ENCODE measurements at regions not wholly inside any gene's neighbourhood (a gene's known extent, or its start where the extent isn't known, plus 50 kb on each side); places are given as distances from the start of the nearest gene placed in this dataset.
"Not testable (repeated sequence)": the region's sequence is repeated elsewhere in the genome, so short reads cannot be mapped to it uniquely, and the experiment has no call there.

GRCh38 chr10:61040399-61041016, 96.5 kb upstream of the RHOBTB1 start:
- Histone ChIP-seq H3K27ac (ENCODE audit: low read depth, low read length, poor library complexity, severe bottlenecking) (no peak overlapping the region), H3K79me2 (ENCODE audit: insufficient read depth, low read depth, low read length) (no peaks in the 10 kb centered on the region), H3K36me3 (ENCODE audit: insufficient read depth, low read length) (no peaks in the 10 kb centered on the region), H3K9me3 (ENCODE audit: low read length) (no peaks in the 10 kb centered on the region), H3K9me2 (ENCODE audit: insufficient read depth, low read length) (no peaks in the 10 kb centered on the region), H2AFZ (ENCODE audit: low read length) (no peak overlapping the region), H3K4me2 (ENCODE audit: low read length) (no peak overlapping the region), H3K4me1 (ENCODE audit: insufficient read depth, low read length, poor library complexity, severe bottlenecking) (no peaks in the 10 kb centered on the region), H3K4me3 (ENCODE audit: low read depth, low read length, poor library complexity, severe bottlenecking) (no peak overlapping the region), H4K20me1 (ENCODE audit: insufficient read depth, low read length) (no peaks in the 10 kb centered on the region)
- TF ChIP-seq CTCF (conservative IDR thresholded peaks at IDR 0.05; ENCODE audit: low read length) (no peak), EZH2phosphoT487 (IDR thresholded peaks at IDR 0.05; ENCODE audit: borderline replicate concordance, low read depth, low read length) (no peak)
- BruUV-seq (replicated peaks), result no TSS peak
- intact Hi-C loops (cut with micrococcal nuclease; ENCODE audit: unreplicated experiment), result no loop called here
- ChIA-PET POLR2A (no interaction called here), CTCF (ENCODE audit: unreplicated experiment) (no interaction called here)
- DNase-seq (ENCODE audit: low spot score), result no peak

- Histone ChIP-seq H3K79me2 (ENCODE audit: insufficient read depth, low read depth, low read length) (no peaks in the 10 kb centered on the region), H4K20me1 (ENCODE audit: insufficient read depth, low read length) (no peaks in the 10 kb centered on the region), H3K4me1 (ENCODE audit: insufficient read depth, low read length, poor library complexity, severe bottlenecking) (no peaks in the 10 kb centered on the region), H3K27ac (ENCODE audit: low read depth, low read length, poor library complexity, severe bottlenecking) (no peak overlapping the region), H3K9me3 (ENCODE audit: low read length) (no peaks in the 10 kb centered on the region), H3K4me2 (ENCODE audit: low read length) (no peak overlapping the region), H2AFZ (ENCODE audit: low read length) (no peak overlapping the region), H3K4me3 (ENCODE audit: low read depth, low read length, poor library complexity, severe bottlenecking) (no peak overlapping the region), H3K9me2 (ENCODE audit: insufficient read depth, low read length) (no peaks in the 10 kb centered on the region), H3K36me3 (ENCODE audit: insufficient read depth, low read length) (no peaks in the 10 kb centered on the region)
- intact Hi-C loops (cut with micrococcal nuclease; ENCODE audit: unreplicated experiment), result no loop called here
- no peak for DNase-seq (ENCODE audit: low spot score)
- no peak for TF ChIP-seq CTCF (conservative IDR thresholded peaks at IDR 0.05; ENCODE audit: low read length)
- TF ChIP-seq EZH2phosphoT487 (IDR thresholded peaks at IDR 0.05; ENCODE audit: borderline replicate concordance, low read depth, low read length), result no peak
- POLR2A ChIA-PET, result interaction anchor here (1.6 kb wide), 1 partner anchor 15 kb away, joined by 4 read pairs; no protein-coding TSS in a partner anchor
- CTCF ChIA-PET (ENCODE audit: unreplicated experiment), result no interaction called here
- BruUV-seq (replicated peaks), result no TSS peak
These were observed 95.9 kb upstream of the RHOBTB1 start for GRCh38 chr10:61039868-61040267.

- H3K27ac ChIP-seq (ENCODE audit: low read depth, low read length, poor library complexity, severe bottlenecking); H3K79me2 ChIP-seq (ENCODE audit: insufficient read depth, low read depth, low read length); H3K9me3 ChIP-seq (ENCODE audit: low read length); H4K20me1 ChIP-seq (ENCODE audit: insufficient read depth, low read length); BruUV-seq (replicated peaks); intact Hi-C loops (cut with micrococcal nuclease; ENCODE audit: unreplicated experiment); H3K4me3 ChIP-seq (ENCODE audit: low read depth, low read length, poor library complexity, severe bottlenecking); H2AFZ ChIP-seq (ENCODE audit: low read length); DNase-seq (ENCODE audit: low spot score); H3K4me1 ChIP-seq (ENCODE audit: insufficient read depth, low read length, poor library complexity, severe bottlenecking); H3K36me3 ChIP-seq (ENCODE audit: insufficient read depth, low read length); CTCF ChIA-PET (ENCODE audit: unreplicated experiment); POLR2A ChIA-PET; H3K4me2 ChIP-seq (ENCODE audit: low read length); H3K9me2 ChIP-seq (ENCODE audit: insufficient read depth, low read length): not testable (repeated sequence)
These were observed 93.4 kb upstream of the RHOBTB1 start for GRCh38 chr10:61037261-61037830.

- not testable (repeated sequence) for H3K79me2 ChIP-seq (ENCODE audit: insufficient read depth, low read depth, low read length)
These were observed 92.2 kb upstream of the RHOBTB1 start for GRCh38 chr10:61036148-61036547.

More at GRCh38 chr10:61036148-61036547, 92.2 kb upstream of the RHOBTB1 start:
- DNase-seq (ENCODE audit: low spot score); H3K4me2 ChIP-seq (ENCODE audit: low read length); H3K27ac ChIP-seq (ENCODE audit: low read depth, low read length, poor library complexity, severe bottlenecking); H3K4me3 ChIP-seq (ENCODE audit: low read depth, low read length, poor library complexity, severe bottlenecking); H4K20me1 ChIP-seq (ENCODE audit: insufficient read depth, low read length); H2AFZ ChIP-seq (ENCODE audit: low read length); H3K4me1 ChIP-seq (ENCODE audit: insufficient read depth, low read length, poor library complexity, severe bottlenecking); H3K9me2 ChIP-seq (ENCODE audit: insufficient read depth, low read length); CTCF ChIA-PET (ENCODE audit: unreplicated experiment); intact Hi-C loops (cut with micrococcal nuclease; ENCODE audit: unreplicated experiment); H3K9me3 ChIP-seq (ENCODE audit: low read length); POLR2A ChIA-PET; H3K36me3 ChIP-seq (ENCODE audit: insufficient read depth, low read length); BruUV-seq (replicated peaks): not testable (repeated sequence)

All from OCI-LY7 (cell line).